HL-60 (cell line): ENCODE measurements at regions not wholly inside any gene's neighbourhood (a gene's known extent, or its start where the extent isn't known, plus 50 kb on each side); places are given as distances from the start of the nearest gene placed in this dataset.

Source experiments
- CTCF ChIP-seq: IDR thresholded peaks from one replicate; pipeline ENCODE4 v1.5.1; 2011; ENCODE audit warnings: low read length, control low read depth, inconsistent platforms; ENCODE audit not compliant: insufficient read depth
- REST ChIP-seq: IDR thresholded peaks from 2 replicates; pipeline ENCODE4 v1.6.1; 2012; ENCODE audit warnings: low read depth; ENCODE audit not compliant: insufficient replicate concordance

- TF ChIP-seq CTCF (no peak), REST (no peak)
These were observed 55.9 kb upstream of the KLF13 start for GRCh38 chr15:31270767-31271166.
